HL-60 (cell line): ENCODE measurements at regions not wholly inside any gene's neighbourhood (a gene's known extent, or its start where the extent isn't known, plus 50 kb on each side); places are given as distances from the start of the nearest gene placed in this dataset.

Source experiments
- DNase-seq, 2 experiments: peaks; one replicate each; pipeline ENCODE4 v3.0.0-alpha.2; 2010 to 2020; ENCODE audit warnings: low read depth in 1 of 2, low spot score in 1 of 2
- H3K27ac ChIP-seq: fragments of 250-450 bp; sonication (Bioruptor Pico); replicated peaks from 2 replicates; pipeline ENCODE4 v1.5.1; 2020; ENCODE audit warnings: mild to moderate bottlenecking, moderate library complexity
- H3K27me3 ChIP-seq: fragments of 250-450 bp; sonication (Bioruptor Pico); 2 replicates; pipeline ENCODE4 v1.5.1; 2021; ENCODE audit warnings: mild to moderate bottlenecking, moderate library complexity; ENCODE audit not compliant: insufficient read depth, poor library complexity, severe bottlenecking
- H3K4me3 ChIP-seq: replicated peaks from 2 replicates; pipeline ENCODE4 v1.5.1; 2011; ENCODE audit warnings: mild to moderate bottlenecking, control low read depth, low read length; ENCODE audit not compliant: insufficient read depth
- GABPA ChIP-seq: IDR thresholded peaks from 2 replicates; pipeline ENCODE4 v1.6.1; 2012; ENCODE audit warnings: low read depth
- POLR2AphosphoS5 ChIP-seq: IDR thresholded peaks from 2 replicates; pipeline ENCODE4 v1.6.1; 2012; ENCODE audit warnings: low read depth
- SPI1 ChIP-seq: IDR thresholded peaks from 2 replicates; pipeline ENCODE4 v1.6.1; 2012; ENCODE audit warnings: low read depth, mild to moderate bottlenecking, borderline replicate concordance
- TF ChIP-seq, protein P1 (sequence below): IDR thresholded peaks from 2 replicates; pipeline ENCODE4 v1.6.1; 2012; ENCODE audit warnings: low read depth; ENCODE audit not compliant: insufficient replicate concordance
- TF ChIP-seq, protein P2 (sequence below): IDR thresholded peaks from one replicate; pipeline ENCODE4 v1.5.1; 2011; ENCODE audit warnings: low read length, control low read depth, inconsistent platforms; ENCODE audit not compliant: insufficient read depth

DNA sequence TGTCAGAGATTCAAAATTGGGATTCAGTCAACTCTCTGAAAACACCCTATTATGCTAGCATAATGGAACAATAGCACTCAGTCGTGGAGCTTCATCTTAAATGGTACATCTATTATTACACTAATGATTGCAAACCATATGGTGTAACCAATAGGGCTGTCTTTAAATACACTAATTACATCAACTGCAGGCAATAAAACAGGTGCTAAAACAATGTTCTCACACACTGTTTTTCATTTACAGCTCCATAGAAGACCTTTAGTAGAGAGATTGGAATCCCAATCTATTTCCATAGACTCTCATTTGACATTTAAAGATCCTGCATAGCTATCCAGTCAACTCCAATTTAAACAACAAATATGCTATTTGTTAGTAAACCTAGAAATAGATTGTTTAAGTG lies 1917.4 kb downstream of the OLFM4 start:
- Histone ChIP-seq H3K27me3 (no peaks in the 10 kb centered on the region), H3K27ac (no peak overlapping the region), H3K4me3 (no peak overlapping the region)
- DNase-seq, result no peak
- TF ChIP-seq GABPA (no peak), SPI1 (no peak), POLR2AphosphoS5 (no peak)
- TF ChIP-seq, protein P1, sequence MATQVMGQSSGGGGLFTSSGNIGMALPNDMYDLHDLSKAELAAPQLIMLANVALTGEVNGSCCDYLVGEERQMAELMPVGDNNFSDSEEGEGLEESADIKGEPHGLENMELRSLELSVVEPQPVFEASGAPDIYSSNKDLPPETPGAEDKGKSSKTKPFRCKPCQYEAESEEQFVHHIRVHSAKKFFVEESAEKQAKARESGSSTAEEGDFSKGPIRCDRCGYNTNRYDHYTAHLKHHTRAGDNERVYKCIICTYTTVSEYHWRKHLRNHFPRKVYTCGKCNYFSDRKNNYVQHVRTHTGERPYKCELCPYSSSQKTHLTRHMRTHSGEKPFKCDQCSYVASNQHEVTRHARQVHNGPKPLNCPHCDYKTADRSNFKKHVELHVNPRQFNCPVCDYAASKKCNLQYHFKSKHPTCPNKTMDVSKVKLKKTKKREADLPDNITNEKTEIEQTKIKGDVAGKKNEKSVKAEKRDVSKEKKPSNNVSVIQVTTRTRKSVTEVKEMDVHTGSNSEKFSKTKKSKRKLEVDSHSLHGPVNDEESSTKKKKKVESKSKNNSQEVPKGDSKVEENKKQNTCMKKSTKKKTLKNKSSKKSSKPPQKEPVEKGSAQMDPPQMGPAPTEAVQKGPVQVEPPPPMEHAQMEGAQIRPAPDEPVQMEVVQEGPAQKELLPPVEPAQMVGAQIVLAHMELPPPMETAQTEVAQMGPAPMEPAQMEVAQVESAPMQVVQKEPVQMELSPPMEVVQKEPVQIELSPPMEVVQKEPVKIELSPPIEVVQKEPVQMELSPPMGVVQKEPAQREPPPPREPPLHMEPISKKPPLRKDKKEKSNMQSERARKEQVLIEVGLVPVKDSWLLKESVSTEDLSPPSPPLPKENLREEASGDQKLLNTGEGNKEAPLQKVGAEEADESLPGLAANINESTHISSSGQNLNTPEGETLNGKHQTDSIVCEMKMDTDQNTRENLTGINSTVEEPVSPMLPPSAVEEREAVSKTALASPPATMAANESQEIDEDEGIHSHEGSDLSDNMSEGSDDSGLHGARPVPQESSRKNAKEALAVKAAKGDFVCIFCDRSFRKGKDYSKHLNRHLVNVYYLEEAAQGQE, result no peak
- TF ChIP-seq, protein P2, sequence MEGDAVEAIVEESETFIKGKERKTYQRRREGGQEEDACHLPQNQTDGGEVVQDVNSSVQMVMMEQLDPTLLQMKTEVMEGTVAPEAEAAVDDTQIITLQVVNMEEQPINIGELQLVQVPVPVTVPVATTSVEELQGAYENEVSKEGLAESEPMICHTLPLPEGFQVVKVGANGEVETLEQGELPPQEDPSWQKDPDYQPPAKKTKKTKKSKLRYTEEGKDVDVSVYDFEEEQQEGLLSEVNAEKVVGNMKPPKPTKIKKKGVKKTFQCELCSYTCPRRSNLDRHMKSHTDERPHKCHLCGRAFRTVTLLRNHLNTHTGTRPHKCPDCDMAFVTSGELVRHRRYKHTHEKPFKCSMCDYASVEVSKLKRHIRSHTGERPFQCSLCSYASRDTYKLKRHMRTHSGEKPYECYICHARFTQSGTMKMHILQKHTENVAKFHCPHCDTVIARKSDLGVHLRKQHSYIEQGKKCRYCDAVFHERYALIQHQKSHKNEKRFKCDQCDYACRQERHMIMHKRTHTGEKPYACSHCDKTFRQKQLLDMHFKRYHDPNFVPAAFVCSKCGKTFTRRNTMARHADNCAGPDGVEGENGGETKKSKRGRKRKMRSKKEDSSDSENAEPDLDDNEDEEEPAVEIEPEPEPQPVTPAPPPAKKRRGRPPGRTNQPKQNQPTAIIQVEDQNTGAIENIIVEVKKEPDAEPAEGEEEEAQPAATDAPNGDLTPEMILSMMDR, result no peak

DNA sequence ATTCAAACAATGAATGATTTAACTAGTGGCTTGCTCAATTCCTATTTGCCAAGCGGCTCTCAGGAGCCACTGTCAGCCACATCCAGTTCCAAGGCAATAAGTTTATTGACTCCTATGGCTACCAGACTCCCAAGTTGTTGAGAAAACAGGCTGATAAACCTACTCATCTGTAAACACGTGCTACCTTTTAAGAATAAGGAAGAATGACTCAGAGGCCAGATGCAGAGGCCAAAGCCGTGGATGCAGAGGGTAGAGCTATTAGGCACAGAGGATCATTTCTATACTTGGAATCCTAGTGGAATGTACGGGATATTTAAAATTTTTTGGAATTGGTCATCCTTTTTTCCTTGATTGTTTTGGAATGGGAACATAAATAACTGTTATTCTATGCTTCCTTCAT lies 1921.1 kb downstream of the OLFM4 start:
- no peak overlapping the region for H3K27ac ChIP-seq
- no peak for DNase-seq
- TF ChIP-seq POLR2AphosphoS5 (no peak), GABPA (no peak), SPI1 (no peak)
- TF ChIP-seq, protein P2, result no peak
- TF ChIP-seq, protein P1, result no peak
- no peak overlapping the region for H3K4me3 ChIP-seq
- H3K27me3 ChIP-seq, result no peaks in the 10 kb centered on the region

DNA sequence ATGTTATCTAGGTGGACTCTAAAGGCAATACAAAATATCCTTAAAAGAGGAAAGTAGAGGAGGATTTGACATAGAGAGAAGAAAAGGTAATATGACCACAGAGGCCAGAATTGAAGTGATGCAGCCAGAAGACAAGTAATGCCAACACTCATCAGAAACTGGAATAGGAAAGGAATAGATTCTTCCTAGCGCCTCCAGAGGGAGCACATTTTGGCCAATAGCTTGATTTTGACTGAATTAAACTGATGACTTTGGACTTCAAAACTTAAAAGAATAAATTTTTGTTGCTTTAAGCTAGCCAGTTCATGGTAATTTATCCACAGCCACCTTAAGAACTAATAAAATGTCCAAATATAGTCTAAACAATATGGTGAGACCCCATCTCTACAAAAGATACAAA lies 1921.9 kb downstream of the OLFM4 start:
- Histone ChIP-seq H3K27me3 (no peaks in the 10 kb centered on the region), H3K27ac (no peak overlapping the region), H3K4me3 (no peak overlapping the region)
- no peak for DNase-seq
- TF ChIP-seq SPI1 (no peak), GABPA (no peak), POLR2AphosphoS5 (no peak)
- TF ChIP-seq, protein P1, result no peak
- TF ChIP-seq, protein P2, result no peak
